Renal cortex interstitium (tissue), 11 donors: ENCODE measurements at regions not wholly inside any gene's neighbourhood (a gene's known extent, or its start where the extent isn't known, plus 50 kb on each side); places are given as distances from the start of the nearest gene placed in this dataset.

Experiments
- DNase-seq, 11 donors: peaks; one replicate each; pipeline ENCODE4 v3.0.0-alpha.2; 2013; ENCODE audit warnings: low read depth in 9 of 11, low spot score in 4 of 11; ENCODE audit errors: extremely low read depth in 1 of 11

- no peak for DNase-seq
These were observed 935.8 kb downstream of the DTWD2 start for GRCh38 chr5:118052503-118052902.

DNA sequence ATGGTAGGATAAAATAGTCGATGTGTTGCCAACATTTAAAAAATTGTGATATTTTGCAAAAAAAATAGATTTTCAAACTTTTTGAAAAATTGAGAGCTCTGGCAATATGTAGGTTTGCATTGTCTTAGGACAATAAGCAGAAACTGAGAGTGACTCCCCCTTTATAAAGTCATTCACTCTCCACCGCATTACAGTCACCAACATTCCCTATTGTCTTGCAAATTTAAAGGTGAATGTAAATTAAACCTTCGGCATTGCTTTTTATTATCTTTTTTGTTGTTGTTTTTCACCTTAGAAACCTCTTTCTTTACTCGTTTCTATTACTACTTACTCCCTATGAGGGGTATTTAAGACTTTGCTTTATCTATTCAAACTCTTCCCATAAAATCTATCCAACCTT lies 944.2 kb downstream of the DTWD2 start:
- no peak for DNase-seq

- no peak for DNase-seq
These were observed 944.8 kb downstream of the DTWD2 start for GRCh38 chr5:118043531-118043930.

GRCh38 chr5:118042076-118042475 lies 946.3 kb downstream of the DTWD2 start:
- DNase-seq, result no peak

- DNase-seq, result no peak
These were observed 947.9 kb downstream of the DTWD2 start for GRCh38 chr5:118040496-118040895.

DNA sequence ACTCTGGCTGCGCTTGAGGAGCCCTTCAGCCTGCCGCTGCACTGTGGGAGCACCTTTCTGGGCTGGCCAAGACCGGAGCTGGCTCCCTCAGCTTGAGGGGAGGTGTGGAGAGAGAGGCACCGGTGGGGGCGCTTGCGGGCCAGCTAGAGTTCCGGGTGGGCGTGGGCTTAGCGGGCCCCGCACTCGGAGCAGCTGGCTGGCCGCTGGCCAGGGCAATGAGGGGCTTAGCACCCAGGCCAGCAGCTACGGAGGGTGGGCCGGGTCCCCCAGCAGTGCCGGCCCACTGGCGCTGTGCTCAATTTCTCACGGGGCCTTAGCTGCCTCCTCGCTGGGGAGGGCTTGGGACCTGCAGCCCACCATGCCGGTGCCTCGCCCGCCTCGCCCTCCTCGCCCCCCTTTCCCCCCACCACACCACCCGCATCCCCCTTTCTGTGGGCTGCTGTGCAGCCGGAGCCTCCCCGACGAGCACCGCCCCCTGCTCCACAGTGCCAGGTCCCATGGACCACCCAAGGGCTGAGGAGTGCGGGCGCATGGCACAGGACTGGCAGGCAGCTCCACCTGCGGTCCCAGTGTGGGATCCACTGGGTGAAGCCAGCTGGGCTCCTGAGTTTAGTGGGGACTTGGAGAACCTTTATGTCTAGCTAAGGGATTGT lies 954.5 kb downstream of the DTWD2 start:
- DNase-seq, result no peak

DNA sequence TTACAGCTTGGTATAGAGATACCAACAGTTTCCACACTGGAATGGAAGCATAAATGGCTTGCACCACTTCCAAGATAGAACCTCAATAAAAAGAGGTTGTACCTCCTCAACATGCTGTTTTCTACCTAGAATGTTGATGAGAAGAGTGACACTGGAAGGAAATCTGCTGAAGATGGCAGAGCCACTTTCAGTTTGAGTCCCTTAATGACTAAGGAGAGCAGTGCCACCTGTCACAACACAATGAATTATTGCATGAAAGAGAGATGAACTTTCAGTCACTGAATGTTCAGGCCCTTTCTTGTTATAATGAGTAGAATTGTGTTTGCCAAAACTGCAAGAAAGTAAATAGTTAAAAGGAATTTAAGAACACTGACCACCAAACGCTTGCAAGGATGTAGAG lies 958.5 kb downstream of the DTWD2 start:
- no peak for DNase-seq

DNA sequence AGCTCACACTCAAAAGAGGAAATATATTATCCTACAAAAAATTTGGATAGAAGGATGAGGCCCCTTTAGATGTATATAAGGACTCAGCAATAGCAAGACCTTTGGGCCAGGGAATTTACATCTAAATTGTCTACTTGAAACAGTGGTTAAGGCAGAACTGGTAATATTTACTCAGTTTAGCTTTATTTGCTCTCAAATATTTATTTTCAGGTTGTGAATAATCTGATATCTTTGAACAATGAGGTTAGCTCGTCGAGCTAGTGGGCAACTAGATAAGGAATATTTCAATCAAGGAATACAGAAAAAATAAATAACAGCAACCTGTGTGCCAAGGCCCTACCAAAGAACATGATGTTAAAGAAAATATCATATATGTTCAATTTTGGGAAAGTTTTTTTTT lies 966.3 kb downstream of the DTWD2 start:
- no peak for DNase-seq

GRCh38 chr5:118017536-118017935 lies 970.8 kb downstream of the DTWD2 start:
- no peak for DNase-seq

DNA sequence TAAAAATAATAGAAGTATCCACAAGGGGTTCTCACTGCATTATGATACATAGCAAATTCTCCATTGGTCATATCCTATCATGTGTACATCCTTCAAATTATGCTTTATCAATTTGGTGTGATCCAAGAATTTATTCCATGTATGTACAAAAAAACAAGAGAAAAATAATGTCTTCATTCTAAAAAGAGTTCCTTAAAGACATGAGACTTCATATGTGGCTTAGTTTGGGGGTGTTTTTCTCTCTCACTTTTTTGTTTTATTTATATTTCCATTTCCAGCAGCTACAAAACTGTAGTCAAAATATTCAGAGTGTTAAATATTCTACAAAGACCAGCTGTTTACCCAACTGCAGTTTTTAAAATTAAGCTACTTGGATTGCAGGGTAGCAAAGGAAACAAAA lies 972.0 kb downstream of the DTWD2 start:
- DNase-seq, result no peak

GRCh38 chr5:118015511-118015910 lies 972.8 kb downstream of the DTWD2 start:
- no peak for DNase-seq

GRCh38 chr5:118009741-118010297 lies 978.5 kb downstream of the DTWD2 start:
- DNase-seq, result no peak

DNA sequence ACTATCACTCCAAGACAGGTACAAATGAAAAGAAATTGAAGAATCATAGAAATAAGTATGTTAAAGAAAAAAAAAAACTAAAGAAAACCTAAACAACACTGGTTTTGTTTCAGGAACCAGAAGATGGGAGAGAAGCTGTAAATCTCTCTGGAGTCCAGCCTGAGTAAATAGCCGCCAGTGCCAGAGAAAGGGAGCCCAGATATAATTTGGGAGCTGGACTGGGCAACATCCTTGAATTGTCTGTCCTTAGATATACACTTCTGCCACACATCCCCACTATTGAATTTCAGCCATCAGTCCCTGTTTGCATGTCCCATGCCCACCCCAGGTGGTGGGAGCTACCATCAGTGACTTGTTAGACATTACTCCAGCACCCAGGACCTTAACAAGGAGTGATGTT lies 979.6 kb downstream of the DTWD2 start:
- no peak for DNase-seq

DNA sequence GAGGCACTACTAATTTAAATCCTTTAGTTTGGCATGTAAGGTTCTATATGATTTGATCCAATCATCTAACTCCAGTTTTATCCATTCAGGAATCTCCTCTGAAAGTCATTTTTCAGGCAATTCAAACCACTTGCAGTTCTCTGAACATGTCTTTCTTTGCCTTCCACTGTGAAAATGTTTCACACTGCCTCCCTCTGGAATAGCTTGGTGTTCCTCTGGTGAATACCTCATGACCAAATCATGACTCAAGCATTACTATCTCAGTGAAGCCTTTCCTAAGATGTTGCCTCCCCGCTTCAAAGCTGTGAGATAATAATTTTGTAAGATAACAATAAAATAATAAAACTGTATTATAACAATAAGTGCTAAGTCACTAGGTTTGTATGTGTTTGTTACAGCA lies 981.1 kb downstream of the DTWD2 start:
- DNase-seq, result no peak

DNA sequence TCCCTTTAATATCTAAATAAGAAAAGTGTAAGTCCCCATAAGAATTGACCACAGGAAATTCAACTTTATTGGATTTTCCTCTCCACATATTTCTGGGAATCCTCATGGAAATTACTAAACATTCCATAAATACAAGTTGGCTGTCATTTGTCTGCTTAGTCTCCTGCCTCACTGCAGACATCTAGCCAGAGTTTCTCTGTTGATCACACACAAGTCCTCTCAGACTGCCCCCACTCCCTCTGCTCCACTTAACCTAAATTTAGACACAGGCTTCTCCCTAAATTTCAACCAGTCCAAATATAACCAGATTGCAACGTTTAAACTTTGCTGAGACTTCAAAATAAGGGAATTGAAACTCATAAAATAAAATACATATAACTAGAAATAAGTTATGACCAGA lies 982.1 kb downstream of the DTWD2 start:
- DNase-seq, result no peak

DNA sequence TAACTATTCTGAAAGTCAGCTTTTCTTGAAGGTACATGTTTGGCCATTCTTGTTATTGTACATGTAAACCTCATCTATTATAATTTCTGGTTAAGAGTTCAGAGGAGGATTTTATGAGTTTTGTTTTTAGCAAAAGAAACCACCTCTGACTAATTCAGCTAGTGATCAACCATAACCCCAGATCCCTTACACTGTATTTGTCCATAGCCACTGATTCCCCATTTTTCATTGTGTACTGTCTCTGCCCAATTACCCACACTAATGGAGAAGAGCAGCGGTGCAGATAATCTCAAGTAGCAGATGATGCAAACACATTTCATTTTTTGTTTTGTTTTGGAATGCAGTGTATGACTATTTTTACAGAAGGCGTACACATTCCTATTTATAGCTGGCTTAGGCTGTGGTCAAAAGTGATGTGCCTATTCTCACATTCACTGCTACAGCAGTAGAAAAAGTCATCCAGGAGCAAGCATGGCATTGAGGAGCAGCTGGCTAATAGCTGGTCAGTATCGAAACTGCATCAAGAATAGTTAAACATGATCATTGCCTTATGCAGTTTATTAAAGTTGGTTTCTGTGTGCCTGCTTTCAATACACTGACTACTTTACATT lies 988.3 kb downstream of the DTWD2 start:
- DNase-seq, result no peak

GRCh38 chr5:117982691-117983090 lies 1005.7 kb downstream of the DTWD2 start:
- DNase-seq, result no peak

GRCh38 chr5:117973785-117974184 lies 1014.6 kb downstream of the DTWD2 start:
- no peak for DNase-seq

GRCh38 chr5:117955831-117956230 lies 1032.5 kb downstream of the DTWD2 start:
- no peak for DNase-seq

- DNase-seq, result no peak
These were observed 1034.0 kb downstream of the DTWD2 start for GRCh38 chr5:117954331-117954730.

DNA sequence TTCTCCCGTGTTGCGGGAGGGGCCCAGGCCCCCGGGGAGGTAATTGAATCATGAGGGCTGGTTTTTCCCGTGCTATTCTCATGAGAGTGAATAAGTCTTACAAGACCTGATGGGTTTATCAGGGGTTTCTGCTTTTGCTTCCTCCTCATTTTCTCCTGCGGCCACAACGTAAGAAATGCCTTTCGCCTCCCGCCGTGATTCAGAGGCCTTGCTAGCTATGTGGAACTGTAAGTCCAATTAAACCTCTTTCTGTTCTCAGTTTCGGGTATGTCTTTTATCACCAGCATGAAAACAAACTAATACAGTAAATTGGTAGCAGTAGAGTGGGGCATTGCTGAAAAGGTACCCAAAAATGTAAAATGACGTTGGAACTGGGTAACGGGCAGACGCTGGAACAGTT lies 1035.1 kb downstream of the DTWD2 start:
- no peak for DNase-seq
